ENCODE measurements at regions not wholly inside any gene's neighbourhood (a gene's known extent, or its start where the extent isn't known, plus 50 kb on each side); places are given as distances from the start of the nearest gene placed in this dataset.

- no peak for TF ChIP-seq CTCF (conservative IDR thresholded peaks at IDR 0.05 in 1 of 2, IDR thresholded peaks at IDR 0.05 in 1 of 2; ENCODE audit: extremely low read depth in 1 of 2, insufficient read depth in 1 of 2, low read depth in 1 of 2, low read length in 2 of 2)
- TF ChIP-seq EZH2 (IDR thresholded peaks at IDR 0.05; ENCODE audit: borderline replicate concordance, low read length), result no peak
Observed at GRCh38 chr17:5871666-5872065, 198.5 kb upstream of the WSCD1 start.
